ENCODE measurements at regions not wholly inside any gene's neighbourhood (a gene's known extent, or its start where the extent isn't known, plus 50 kb on each side); places are given as distances from the start of the nearest gene placed in this dataset.

- TF ChIP-seq CTCF (IDR thresholded peaks at IDR 0.05) (no peak), POLR2A (IDR thresholded peaks at IDR 0.05) (no peak)
Measured at GRCh38 chr6:74587386-74587785, 618.5 kb downstream of the COL12A1 start.
